ENCODE measurements at regions not wholly inside any gene's neighbourhood (a gene's known extent, or its start where the extent isn't known, plus 50 kb on each side); places are given as distances from the start of the nearest gene placed in this dataset.
A peak's percentile ranks its signal among the peaks of the same experiment; 100 is the strongest.
"Not testable (repeated sequence)": the region's sequence is repeated elsewhere in the genome, so short reads cannot be mapped to it uniquely, and the experiment has no call there.

DNA sequence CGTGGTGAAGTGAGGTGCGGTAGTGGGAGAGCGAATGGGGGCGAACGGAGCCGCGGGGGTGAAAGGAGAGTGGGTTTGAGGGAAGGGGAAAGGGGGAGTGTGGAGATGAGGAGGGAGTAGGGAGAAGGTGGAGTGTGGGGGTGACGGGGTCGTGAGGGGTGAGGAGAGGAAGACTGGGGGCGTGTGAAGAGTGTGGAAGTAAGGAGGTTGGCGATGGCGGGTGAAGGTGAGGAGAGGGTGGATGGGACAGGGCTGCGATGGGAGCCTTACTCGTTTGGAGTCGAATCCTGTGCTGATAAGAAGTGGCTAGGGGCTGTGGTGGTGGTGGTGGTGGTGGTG lies 93.2 kb upstream of the FAM153A start:
- DNase-seq (ENCODE audit: low read depth in 1 of 2, low spot score in 1 of 2); in situ Hi-C loops (cut with HindIII; ENCODE audit: low pct_unique_long_range_greater_than_20kb, low sequenced_read_pairs): not testable (repeated sequence)

DNA sequence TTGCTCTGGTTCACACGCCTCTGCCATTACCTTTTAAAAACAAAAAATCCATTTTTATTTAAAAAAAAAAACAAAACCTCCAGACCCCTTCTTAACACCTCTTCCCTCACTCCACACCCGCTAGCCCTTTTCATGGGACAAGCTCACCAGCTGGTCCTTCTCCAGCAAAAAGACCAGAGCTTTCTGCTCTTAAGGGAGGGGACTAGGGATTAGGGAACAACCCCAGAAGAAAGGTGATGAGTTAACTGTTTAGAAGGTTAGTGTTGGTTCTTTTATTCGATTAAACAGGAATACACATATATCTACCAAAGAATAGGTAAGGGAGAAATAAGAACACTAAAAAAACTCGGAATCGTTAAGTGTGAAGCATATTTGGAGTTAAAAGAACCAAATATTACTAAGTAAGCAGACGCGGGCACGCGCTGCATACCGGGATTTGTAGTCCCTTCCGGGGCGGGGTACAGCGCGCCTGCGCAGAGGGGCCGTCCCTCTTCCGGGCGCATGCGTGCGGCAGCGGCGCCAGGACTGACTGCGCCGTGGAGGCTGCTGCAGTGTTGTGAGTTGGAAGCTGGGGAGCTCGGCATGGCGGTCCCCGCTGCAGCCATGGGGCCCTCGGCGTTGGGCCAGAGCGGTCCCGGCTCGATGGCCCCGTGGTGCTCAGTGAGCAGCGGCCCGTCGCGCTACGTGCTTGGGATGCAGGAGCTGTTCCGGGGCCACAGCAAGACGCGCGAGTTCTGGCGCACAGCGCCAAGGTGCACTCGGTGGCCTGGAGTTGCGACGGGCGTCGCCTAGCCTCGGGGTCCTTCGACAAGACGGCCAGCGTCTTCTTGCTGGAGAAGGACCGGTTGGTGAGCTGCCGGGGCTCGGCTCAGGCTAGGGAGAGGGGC lies 92.6 kb upstream of the FAM153A start:
- in situ Hi-C loops (cut with HindIII; ENCODE audit: low pct_unique_long_range_greater_than_20kb, low sequenced_read_pairs): not testable (repeated sequence)

DNA sequence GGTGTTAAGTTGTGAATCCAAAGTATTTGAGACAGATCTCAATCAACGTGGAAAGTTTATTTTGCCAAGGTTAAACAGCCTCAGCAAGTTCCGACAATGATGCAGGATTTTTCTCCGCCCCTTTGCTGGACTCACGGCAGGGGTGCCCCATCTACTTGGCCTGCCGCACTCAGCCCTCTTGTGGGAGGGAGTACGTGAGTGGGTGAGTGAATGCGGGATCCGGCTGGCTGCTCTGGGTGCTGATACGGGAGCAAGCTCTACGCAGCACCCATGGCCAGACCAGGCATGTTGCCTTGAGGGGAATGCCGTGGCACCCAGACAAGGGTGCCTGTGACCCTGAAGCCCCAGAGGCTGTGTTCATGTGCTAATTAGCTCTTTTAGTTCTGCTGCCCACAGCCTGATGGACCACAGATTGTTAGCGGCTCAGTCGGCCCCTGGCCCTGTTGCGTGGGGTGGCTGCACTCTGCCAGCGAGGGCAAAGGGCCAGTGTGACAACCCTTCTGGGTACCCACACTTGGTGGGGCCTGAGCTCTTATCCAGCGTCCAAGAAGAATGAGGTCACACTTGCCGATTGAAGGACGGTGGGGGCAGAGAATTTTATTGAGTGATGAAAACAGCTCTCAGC lies 81.2 kb upstream of the FAM153A start:
- in situ Hi-C loops (cut with HindIII; ENCODE audit: low pct_unique_long_range_greater_than_20kb, low sequenced_read_pairs); DNase-seq (ENCODE audit: low read depth in 1 of 2, low spot score in 1 of 2): not testable (repeated sequence)

More for the DNA sequence above, 92.6 kb upstream of the FAM153A start:
- peak in 1 of 2 experiments; percentile 19 for DNase-seq (ENCODE audit: low read depth in 1 of 2, low spot score in 1 of 2)

DNA sequence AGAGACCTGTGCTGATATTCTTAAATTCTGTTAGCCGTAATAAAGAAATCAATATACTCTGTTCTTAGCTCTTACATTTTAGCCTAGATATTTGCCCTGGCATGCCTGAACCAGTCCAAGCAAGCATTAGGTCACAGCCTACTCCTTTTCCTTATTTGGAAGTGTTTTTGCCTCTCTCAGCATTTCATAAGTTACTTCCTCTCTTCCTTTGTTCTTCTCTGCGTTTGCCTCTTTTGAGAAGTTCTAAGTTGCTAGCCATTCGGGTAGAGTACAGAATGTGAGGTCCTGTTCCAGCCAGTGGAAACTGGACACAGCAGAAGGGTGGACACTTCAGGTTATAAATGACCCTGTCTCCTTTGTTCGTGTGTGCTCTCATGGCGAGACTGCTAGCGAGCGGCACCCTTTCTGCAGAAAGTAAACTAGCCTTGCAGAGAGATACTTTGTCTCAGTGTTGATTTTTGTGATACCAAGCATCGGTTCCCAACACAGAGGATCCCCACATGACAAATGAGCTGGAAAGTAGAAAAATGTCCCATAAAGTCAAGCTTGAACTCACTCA lies 75.0 kb upstream of the FAM153A start:
- in situ Hi-C loops (cut with HindIII; ENCODE audit: low pct_unique_long_range_greater_than_20kb, low sequenced_read_pairs); DNase-seq (ENCODE audit: low read depth in 1 of 2, low spot score in 1 of 2): not testable (repeated sequence)

DNA sequence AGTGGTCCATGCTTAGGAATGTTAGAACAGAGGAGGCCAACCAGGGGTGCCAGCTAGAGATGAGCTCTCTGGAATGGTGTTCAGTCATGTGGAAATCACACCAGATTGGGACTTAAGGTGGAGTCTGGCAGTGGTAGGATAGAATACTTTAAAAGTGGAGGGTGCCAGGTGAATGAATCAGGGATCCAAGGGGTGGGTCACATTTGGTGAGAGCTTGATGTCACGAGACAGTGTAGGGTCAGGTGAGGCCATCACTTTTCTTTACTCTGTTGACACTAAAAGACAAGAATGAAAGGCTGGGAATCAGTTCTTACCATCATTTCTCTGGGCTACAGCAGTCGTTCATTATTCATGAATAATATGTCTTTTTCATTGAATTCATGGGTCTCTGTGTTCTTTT lies 73.8 kb upstream of the FAM153A start:
- in situ Hi-C loops (cut with HindIII; ENCODE audit: low pct_unique_long_range_greater_than_20kb, low sequenced_read_pairs); DNase-seq (ENCODE audit: low read depth in 1 of 2, low spot score in 1 of 2): not testable (repeated sequence)

DNA sequence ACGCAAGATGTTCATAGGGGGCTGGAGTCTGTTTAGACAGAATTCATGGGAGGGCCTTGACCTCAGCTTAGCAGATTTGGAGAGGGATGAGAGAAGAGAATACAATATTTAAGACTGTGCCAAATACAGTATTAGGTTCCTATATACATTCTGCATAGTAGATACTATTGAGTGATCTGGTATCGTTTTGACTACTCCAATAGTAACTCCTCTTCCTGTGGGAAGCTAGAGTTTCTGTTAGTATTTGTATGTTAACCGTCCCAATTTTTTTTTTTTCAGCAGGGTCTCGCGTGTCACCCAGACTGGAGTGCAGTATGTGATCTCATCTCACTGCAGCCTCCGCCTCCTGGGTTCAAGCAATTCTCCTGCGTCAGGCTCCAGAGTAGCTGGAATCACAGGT lies 65.2 kb upstream of the FAM153A start:
- not testable (repeated sequence) for DNase-seq (ENCODE audit: low read depth in 1 of 2, low spot score in 1 of 2)

DNA sequence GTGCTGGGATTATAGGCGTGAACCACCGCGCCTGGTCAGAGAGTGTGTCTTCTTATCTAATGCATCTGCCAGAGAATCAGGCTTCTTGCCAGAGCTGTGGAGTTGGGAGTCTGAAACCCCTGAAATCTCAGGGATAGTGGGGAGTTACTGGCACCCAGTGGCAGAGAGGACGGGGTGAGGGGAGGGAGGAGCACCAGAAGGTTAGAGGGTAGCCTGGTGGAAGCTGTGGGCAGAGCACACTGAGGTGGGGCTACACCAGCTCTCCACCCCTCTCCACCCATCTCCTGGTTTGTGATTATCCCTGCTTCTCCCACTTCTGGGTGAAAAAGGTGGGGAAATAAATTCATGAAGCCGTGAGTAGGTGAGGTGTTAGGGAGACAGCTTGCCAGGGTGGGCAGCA lies 63.9 kb upstream of the FAM153A start:
- DNase-seq (ENCODE audit: low read depth in 1 of 2, low spot score in 1 of 2); in situ Hi-C loops (cut with HindIII; ENCODE audit: low pct_unique_long_range_greater_than_20kb, low sequenced_read_pairs): not testable (repeated sequence)

More for the DNA sequence above, 65.2 kb upstream of the FAM153A start:
- in situ Hi-C loops (cut with HindIII; ENCODE audit: low pct_unique_long_range_greater_than_20kb, low sequenced_read_pairs): not testable (repeated sequence)

DNA sequence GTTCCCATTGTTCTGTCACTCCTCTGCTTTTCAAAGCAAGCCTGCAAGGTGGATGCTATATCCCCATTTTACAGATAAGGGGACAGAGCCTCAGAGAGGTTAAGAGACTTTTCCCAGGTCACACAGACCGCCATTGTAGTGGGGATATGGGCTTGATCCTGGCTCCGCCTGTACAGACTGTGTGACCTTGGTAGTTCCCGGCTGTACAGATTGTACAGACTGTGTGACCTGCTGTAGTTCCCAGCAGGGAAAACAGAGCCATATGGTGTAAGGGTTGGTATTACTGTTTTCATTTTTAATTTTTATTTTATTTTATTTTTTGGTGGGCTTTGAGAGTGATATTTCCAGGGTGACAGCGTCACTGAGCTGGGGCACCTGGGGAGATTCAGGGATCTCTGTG lies 63.2 kb upstream of the FAM153A start:
- in situ Hi-C loops (cut with HindIII; ENCODE audit: low pct_unique_long_range_greater_than_20kb, low sequenced_read_pairs); DNase-seq (ENCODE audit: low read depth in 1 of 2, low spot score in 1 of 2): not testable (repeated sequence)

DNA sequence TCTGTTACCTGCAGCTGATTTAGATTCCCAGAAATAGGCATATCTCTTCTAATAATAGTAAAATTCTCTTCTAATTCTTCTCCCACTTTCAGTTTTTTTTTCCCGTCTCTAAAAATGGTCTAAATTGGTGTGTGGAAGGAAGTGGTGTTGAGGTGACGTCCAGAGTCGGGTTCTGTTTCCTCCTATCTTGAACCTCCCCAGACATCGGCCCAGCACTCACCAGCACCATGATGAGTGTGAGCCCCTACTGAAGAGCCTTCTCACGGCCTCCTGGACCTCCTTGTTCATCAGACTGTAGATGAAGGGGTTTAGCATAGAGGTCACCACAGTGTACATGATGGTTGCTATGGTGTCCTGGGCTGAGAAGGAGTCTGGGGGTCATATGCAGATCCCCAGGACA lies 53.5 kb upstream of the FAM153A start:
- DNase-seq (ENCODE audit: low read depth in 1 of 2, low spot score in 1 of 2); in situ Hi-C loops (cut with HindIII; ENCODE audit: low pct_unique_long_range_greater_than_20kb, low sequenced_read_pairs): not testable (repeated sequence)
